ENCODE measurements at regions not wholly inside any gene's neighbourhood (a gene's known extent, or its start where the extent isn't known, plus 50 kb on each side); places are given as distances from the start of the nearest gene placed in this dataset.

DNA sequence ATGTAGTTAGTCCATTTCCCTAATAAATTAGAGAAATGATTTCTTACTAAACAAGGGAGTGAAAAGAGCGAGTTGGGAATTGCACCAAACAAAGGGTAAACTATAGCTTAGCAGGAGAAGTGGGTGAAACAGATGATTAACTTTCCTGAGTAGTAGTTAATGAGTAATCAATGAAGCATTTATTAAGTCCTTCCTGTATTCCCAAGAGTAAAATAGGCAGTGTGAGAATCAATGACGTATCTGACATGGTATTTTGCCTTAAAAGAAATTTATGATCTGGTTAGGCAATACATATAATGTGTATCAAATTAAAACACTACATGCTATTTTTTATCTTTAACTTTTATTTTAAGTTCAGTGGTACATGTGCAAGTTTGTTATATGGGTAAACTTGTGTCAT, 142.8 kb downstream of the KLF5 start:
- DNase-seq (ENCODE audit: low read depth) = peak; percentile 30
- H3K4me3 ChIP-seq (ENCODE audit: low read length) = no peak overlapping the region
- TF ChIP-seq, protein P1, sequence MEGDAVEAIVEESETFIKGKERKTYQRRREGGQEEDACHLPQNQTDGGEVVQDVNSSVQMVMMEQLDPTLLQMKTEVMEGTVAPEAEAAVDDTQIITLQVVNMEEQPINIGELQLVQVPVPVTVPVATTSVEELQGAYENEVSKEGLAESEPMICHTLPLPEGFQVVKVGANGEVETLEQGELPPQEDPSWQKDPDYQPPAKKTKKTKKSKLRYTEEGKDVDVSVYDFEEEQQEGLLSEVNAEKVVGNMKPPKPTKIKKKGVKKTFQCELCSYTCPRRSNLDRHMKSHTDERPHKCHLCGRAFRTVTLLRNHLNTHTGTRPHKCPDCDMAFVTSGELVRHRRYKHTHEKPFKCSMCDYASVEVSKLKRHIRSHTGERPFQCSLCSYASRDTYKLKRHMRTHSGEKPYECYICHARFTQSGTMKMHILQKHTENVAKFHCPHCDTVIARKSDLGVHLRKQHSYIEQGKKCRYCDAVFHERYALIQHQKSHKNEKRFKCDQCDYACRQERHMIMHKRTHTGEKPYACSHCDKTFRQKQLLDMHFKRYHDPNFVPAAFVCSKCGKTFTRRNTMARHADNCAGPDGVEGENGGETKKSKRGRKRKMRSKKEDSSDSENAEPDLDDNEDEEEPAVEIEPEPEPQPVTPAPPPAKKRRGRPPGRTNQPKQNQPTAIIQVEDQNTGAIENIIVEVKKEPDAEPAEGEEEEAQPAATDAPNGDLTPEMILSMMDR (conservative IDR thresholded peaks at IDR 0.05; ENCODE audit: low read length) = no peak

DNA sequence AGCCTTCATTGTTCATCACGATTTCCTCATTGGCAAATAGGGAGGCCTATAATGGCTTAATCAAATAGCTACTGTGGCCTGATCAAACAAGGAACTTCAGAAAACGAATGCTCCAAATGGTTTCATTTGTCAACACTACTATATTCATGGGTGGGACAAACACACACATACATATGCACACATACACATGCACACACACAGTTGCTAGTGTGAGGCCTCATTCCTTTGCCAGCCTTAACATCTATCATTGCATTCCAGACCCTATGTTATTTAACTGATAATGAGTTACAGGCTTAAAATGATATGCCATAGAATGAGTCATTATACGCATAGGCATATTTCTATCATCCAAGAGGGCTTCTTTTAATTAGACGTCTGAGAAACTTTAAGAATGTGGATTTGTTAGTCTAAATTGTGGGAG, 140.2 kb downstream of the KLF5 start:
- H3K4me3 ChIP-seq (ENCODE audit: low read length) = no peak overlapping the region
- DNase-seq (ENCODE audit: low read depth) = peak; percentile 53
- TF ChIP-seq, protein P1 (conservative IDR thresholded peaks at IDR 0.05; ENCODE audit: low read length) = no peak

DNA sequence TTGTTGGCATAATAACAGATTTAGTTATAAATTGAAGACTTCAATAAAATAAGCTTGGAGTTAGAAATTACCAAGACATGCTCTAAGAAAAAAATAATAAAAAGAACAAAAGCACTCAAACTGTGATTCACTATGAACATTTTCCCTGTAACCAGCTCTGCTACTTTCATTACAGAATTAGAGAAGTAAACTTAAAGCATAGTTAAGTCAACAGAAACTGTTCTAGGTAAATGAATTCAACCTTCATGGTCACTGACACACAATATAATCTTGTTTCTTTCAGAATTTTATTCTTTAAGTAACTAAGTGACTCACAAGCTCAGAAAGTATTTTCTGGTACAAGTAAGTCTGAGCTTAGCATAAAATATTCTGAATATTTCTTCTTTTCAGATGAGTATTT, 136.3 kb downstream of the KLF5 start:
- no peak for DNase-seq (ENCODE audit: low read depth)
- TF ChIP-seq, protein P1 (conservative IDR thresholded peaks at IDR 0.05; ENCODE audit: low read length) = no peak
- H3K4me3 ChIP-seq (ENCODE audit: low read length) = no peak overlapping the region

DNA sequence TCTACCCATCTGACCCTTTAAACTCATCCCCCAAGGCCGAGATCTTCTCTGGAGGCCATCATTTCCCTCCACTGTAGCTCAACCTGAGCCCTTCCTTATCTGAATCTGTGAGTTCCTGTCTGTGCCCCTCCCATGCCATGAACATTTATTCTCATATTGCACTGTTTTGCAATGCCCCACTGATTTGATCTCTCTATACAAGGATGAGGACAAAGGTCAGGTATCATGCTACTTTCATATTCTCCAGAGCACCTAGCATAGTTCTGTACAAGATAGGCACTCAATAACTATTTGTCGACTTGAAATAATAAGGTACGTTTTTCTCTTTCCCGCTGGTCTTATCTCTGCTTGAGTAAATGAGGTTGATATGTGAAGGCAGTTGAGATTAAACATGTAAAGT, 135.5 kb downstream of the KLF5 start:
- no peak overlapping the region for H3K4me3 ChIP-seq (ENCODE audit: low read length)
- DNase-seq (ENCODE audit: low read depth) = no peak
- TF ChIP-seq, protein P1 (conservative IDR thresholded peaks at IDR 0.05; ENCODE audit: low read length) = no peak

DNA sequence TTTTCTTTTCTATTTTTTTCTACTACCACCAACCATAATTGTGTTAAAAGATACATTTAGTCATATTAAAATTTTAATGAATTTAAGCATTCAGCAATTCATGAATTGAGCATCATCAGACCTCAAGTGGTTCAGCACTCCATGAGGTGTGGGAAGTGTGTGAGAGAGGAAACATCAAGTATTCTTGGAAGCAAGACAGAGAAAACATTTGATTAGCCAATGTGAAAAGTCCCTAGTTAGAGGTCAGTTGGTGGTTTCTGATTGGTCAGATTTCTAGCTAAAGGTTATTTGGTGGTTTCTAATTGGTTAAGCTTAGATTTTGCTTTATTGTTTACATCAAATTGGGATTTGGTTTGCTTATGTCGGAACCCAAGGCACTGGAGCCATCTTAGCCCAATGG, 134.7 kb downstream of the KLF5 start:
- TF ChIP-seq, protein P1 (conservative IDR thresholded peaks at IDR 0.05; ENCODE audit: low read length) = no peak
- no peak for DNase-seq (ENCODE audit: low read depth)
- H3K4me3 ChIP-seq (ENCODE audit: low read length) = no peak overlapping the region

DNA sequence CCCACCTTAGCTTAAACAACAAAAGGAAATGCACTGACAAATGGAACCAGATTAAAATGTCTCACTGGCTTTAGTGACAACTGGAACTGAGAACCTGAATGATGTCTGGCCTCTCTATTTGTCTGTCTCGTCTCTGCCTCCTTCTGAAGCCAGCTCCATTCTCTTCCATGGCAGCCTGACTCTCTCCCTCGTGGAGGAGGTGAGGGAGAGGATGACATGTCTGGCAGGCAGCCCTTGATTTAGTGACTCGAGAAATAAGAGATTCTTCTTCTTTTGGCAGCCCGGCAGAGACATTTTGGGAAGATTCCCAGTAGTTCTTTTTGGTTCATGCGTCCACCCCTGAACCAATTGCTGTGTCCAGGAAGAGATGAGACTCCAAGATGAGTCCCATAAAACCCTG, 131.7 kb downstream of the KLF5 start:
- H3K4me3 ChIP-seq (ENCODE audit: low read length) = no peak overlapping the region
- TF ChIP-seq, protein P1 (conservative IDR thresholded peaks at IDR 0.05; ENCODE audit: low read length) = no peak
- DNase-seq (ENCODE audit: low read depth) = no peak

DNA sequence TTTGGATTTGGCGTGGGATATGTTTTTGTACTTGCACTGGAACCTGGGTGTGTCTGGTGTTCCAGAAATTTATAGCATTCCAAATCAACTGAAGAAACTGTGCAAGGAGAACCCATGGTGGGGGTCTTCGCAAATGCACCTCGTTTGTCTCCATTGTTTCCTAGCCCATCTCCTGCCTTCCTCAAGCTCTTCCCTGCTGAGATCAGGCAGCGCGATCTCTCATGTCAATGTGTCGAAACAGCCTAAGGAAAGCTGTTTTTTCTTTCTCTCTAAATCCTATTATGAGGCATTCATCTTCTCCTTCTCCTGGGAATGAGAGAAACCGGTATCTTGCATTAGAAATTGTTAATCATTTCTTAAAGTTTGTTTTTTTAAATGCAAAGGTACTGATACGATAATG, 131.0 kb downstream of the KLF5 start:
- TF ChIP-seq, protein P1 (conservative IDR thresholded peaks at IDR 0.05; ENCODE audit: low read length) = no peak
- no peak overlapping the region for H3K4me3 ChIP-seq (ENCODE audit: low read length)
- no peak for DNase-seq (ENCODE audit: low read depth)

Data from AG10803 (cell line).